Naive B cell (primary cell): ENCODE measurements at regions not wholly inside any gene's neighbourhood (a gene's known extent, or its start where the extent isn't known, plus 50 kb on each side); places are given as distances from the start of the nearest gene placed in this dataset.
"Not testable (repeated sequence)": the region's sequence is repeated elsewhere in the genome, so short reads cannot be mapped to it uniquely, and the experiment has no call there.

ENCODE experiments used
- ATAC-seq, 2 donors: fragments of 150-1000 bp; cut with Tn5 transposase; 2 replicates each; pipeline ENCODE4 v1.10.0; 2021; ENCODE audit warnings: low read depth in 2 of 2, mild to moderate bottlenecking in 2 of 2, moderate library complexity in 2 of 2
- DNase-seq: peaks from one replicate; pipeline ENCODE4 v3.0.0; 2022
- H3K27ac Mint-ChIP-seq, 6 donors: one replicate each; pipeline ENCODE4 v1.8.0; 2020 to 2022; ENCODE audit warnings: mild to moderate bottlenecking in 6 of 6, mixed read lengths in 6 of 6, moderate library complexity in 5 of 6, inconsistent platforms in 2 of 6
- H3K27me3 Mint-ChIP-seq, 3 donors: one replicate each; pipeline ENCODE4 v1.8.0; 2021 to 2022; ENCODE audit warnings: mixed read lengths in 3 of 3, mild to moderate bottlenecking in 1 of 3
- H3K36me3 Mint-ChIP-seq, 2 donors: one replicate each; pipeline ENCODE4 v1.8.0; 2020 to 2022; ENCODE audit warnings: mixed read lengths in 2 of 2, inconsistent platforms in 1 of 2, mild to moderate bottlenecking in 1 of 2
- H3K4me1 Mint-ChIP-seq, 3 donors: one replicate each; pipeline ENCODE4 v1.8.0; 2020 to 2022; ENCODE audit warnings: mixed read lengths in 3 of 3, inconsistent platforms in 1 of 3, mild to moderate bottlenecking in 1 of 3, moderate library complexity in 1 of 3
- H3K4me3 Mint-ChIP-seq, 8 donors: one replicate each; pipeline ENCODE4 v1.8.0; 2020 to 2022; ENCODE audit warnings: mild to moderate bottlenecking in 8 of 8, mixed read lengths in 8 of 8, moderate library complexity in 8 of 8, inconsistent platforms in 2 of 8
- H3K9me3 Mint-ChIP-seq, 7 donors: one replicate each; pipeline ENCODE4 v1.8.0; 2020 to 2022; ENCODE audit warnings: mixed read lengths in 7 of 7, mild to moderate bottlenecking in 5 of 7, inconsistent platforms in 2 of 7, moderate library complexity in 1 of 7

- Mint-ChIP-seq H3K36me3 (no peaks in the 10 kb centered on the region), H3K4me3 (no peak overlapping the region), H3K27ac (no peak overlapping the region), H3K9me3 (no peaks in the 10 kb centered on the region), H3K27me3 (peaks cover 0 to 10% (median 0%) of the 10 kb centered on the region in 3 donors), H3K4me1 (no peaks in the 10 kb centered on the region)
- ATAC-seq (no peak), DNase-seq (no peak)
These were observed 384.7 kb upstream of the MAN1A1 start for GRCh38 chr6:119734227-119734626.

- DNase-seq = no peak
- no peaks in the 10 kb centered on the region for H3K27me3 Mint-ChIP-seq
These were observed 379.4 kb upstream of the MAN1A1 start for GRCh38 chr6:119728935-119729334.

GRCh38 chr6:119728220-119728750 is 378.7 kb upstream of the MAN1A1 start:
- no peak overlapping the region for H3K4me3 Mint-ChIP-seq
- ATAC-seq = no peak
- H3K4me1 Mint-ChIP-seq = peaks cover 0 to 5% (median 3%) of the 10 kb centered on the region in 3 donors
- no peaks in the 10 kb centered on the region for H3K27me3 Mint-ChIP-seq
- no peak for DNase-seq
- no peaks in the 10 kb centered on the region for H3K36me3 Mint-ChIP-seq
- H3K27ac Mint-ChIP-seq = peak overlapping the region in 2 of 6 donors; percentile 12 to 18
- peaks cover 0 to 1% (median 0%) of the 10 kb centered on the region in 7 donors for H3K9me3 Mint-ChIP-seq

More at GRCh38 chr6:119728935-119729334, 379.4 kb upstream of the MAN1A1 start:
- Mint-ChIP-seq H3K27ac (no peak overlapping the region), H3K9me3 (peaks cover 0 to 1% (median 0%) of the 10 kb centered on the region in 7 donors), H3K4me3 (no peak overlapping the region), H3K36me3 (no peaks in the 10 kb centered on the region), H3K4me1 (peaks cover 0 to 5% (median 3%) of the 10 kb centered on the region in 3 donors)
- ATAC-seq = no peak

- no peaks in the 10 kb centered on the region for H3K36me3 Mint-ChIP-seq
- H3K27ac Mint-ChIP-seq = peak overlapping the region in 1 of 6 donors; percentile 12
- H3K27me3 Mint-ChIP-seq = no peaks in the 10 kb centered on the region
- H3K4me3 Mint-ChIP-seq = no peak overlapping the region
- ATAC-seq (no peak), DNase-seq (no peak)
- peaks cover 0 to 1% (median 0%) of the 10 kb centered on the region in 7 donors for H3K9me3 Mint-ChIP-seq
- peaks cover 0 to 5% (median 3%) of the 10 kb centered on the region in 3 donors for H3K4me1 Mint-ChIP-seq
These were observed 378.1 kb upstream of the MAN1A1 start for GRCh38 chr6:119727504-119728219.

- not testable (repeated sequence) for ATAC-seq, H3K9me3 Mint-ChIP-seq, H3K27ac Mint-ChIP-seq, H3K4me1 Mint-ChIP-seq, H3K4me3 Mint-ChIP-seq, DNase-seq, H3K36me3 Mint-ChIP-seq, H3K27me3 Mint-ChIP-seq
These were observed 377.4 kb upstream of the MAN1A1 start for GRCh38 chr6:119726912-119727311.

GRCh38 chr6:119726086-119726485 is 376.5 kb upstream of the MAN1A1 start:
- Mint-ChIP-seq H3K27ac (no peak overlapping the region), H3K9me3 (peaks cover 0 to 1% (median 0%) of the 10 kb centered on the region in 7 donors), H3K36me3 (no peaks in the 10 kb centered on the region), H3K4me1 (peaks cover 0 to 5% (median 3%) of the 10 kb centered on the region in 3 donors), H3K4me3 (no peak overlapping the region), H3K27me3 (no peaks in the 10 kb centered on the region)
- DNase-seq = no peak
- no peak for ATAC-seq

- Mint-ChIP-seq H3K4me3 (no peak overlapping the region), H3K27ac (no peak overlapping the region), H3K27me3 (no peaks in the 10 kb centered on the region)
These were observed 370.6 kb upstream of the MAN1A1 start for GRCh38 chr6:119720160-119720559.

GRCh38 chr6:119717942-119718341 is 368.4 kb upstream of the MAN1A1 start:
- DNase-seq (no peak), ATAC-seq (peak in 1 of 2 donors; percentile 30)
- no peaks in the 10 kb centered on the region for H3K27me3 Mint-ChIP-seq
- H3K27ac Mint-ChIP-seq = peak overlapping the region in 1 of 6 donors; percentile 4
- peak overlapping the region in 1 of 8 donors; percentile 2 for H3K4me3 Mint-ChIP-seq
- H3K9me3 Mint-ChIP-seq = peaks cover 0 to under 1% (median under 1%) of the 10 kb centered on the region in 7 donors
- no peaks in the 10 kb centered on the region for H3K36me3 Mint-ChIP-seq
- peaks cover 19 to 22% (median 20%) of the 10 kb centered on the region in 3 donors for H3K4me1 Mint-ChIP-seq

More at GRCh38 chr6:119720160-119720559, 370.6 kb upstream of the MAN1A1 start:
- Mint-ChIP-seq H3K9me3 (no peaks in the 10 kb centered on the region), H3K4me1 (peaks cover 19 to 22% (median 20%) of the 10 kb centered on the region in 3 donors), H3K36me3 (no peaks in the 10 kb centered on the region)
- ATAC-seq = no peak
- no peak for DNase-seq

- peaks cover 19 to 22% (median 20%) of the 10 kb centered on the region in 3 donors for H3K4me1 Mint-ChIP-seq
- ATAC-seq (no peak), DNase-seq (no peak)
- no peaks in the 10 kb centered on the region for H3K27me3 Mint-ChIP-seq
- peaks cover 0 to 6% (median 5%) of the 10 kb centered on the region in 7 donors for H3K9me3 Mint-ChIP-seq
- H3K4me3 Mint-ChIP-seq = peak overlapping the region in 1 of 8 donors; percentile 18
- H3K36me3 Mint-ChIP-seq = no peaks in the 10 kb centered on the region
- peak overlapping the region in 2 of 6 donors; percentile 33 to 69 for H3K27ac Mint-ChIP-seq
These were observed 367.2 kb upstream of the MAN1A1 start for GRCh38 chr6:119716668-119717270.

- ATAC-seq (no peak), DNase-seq (no peak)
- Mint-ChIP-seq H3K4me3 (no peak overlapping the region), H3K4me1 (peaks cover 19 to 22% (median 20%) of the 10 kb centered on the region in 3 donors), H3K27ac (peak overlapping the region in 1 of 6 donors; percentile 63), H3K36me3 (no peaks in the 10 kb centered on the region), H3K27me3 (no peaks in the 10 kb centered on the region), H3K9me3 (peaks cover 0 to 9% (median 5%) of the 10 kb centered on the region in 7 donors)
These were observed 364.3 kb upstream of the MAN1A1 start for GRCh38 chr6:119713903-119714302.

GRCh38 chr6:119686644-119687043 is 337.1 kb upstream of the MAN1A1 start:
- DNase-seq (no peak), ATAC-seq (no peak)
- Mint-ChIP-seq H3K27me3 (no peaks in the 10 kb centered on the region), H3K4me1 (no peaks in the 10 kb centered on the region), H3K9me3 (peaks cover 0 to 2% (median 0%) of the 10 kb centered on the region in 7 donors), H3K36me3 (peaks cover 0 to 4% of the 10 kb centered on the region in 2 donors), H3K4me3 (no peak overlapping the region), H3K27ac (no peak overlapping the region)

GRCh38 chr6:119686240-119686639 is 336.7 kb upstream of the MAN1A1 start:
- Mint-ChIP-seq H3K4me3 (no peak overlapping the region), H3K4me1 (no peaks in the 10 kb centered on the region), H3K9me3 (peaks cover 0 to 2% (median 0%) of the 10 kb centered on the region in 7 donors), H3K27me3 (no peaks in the 10 kb centered on the region), H3K36me3 (peaks cover 0 to 4% of the 10 kb centered on the region in 2 donors), H3K27ac (no peak overlapping the region)
- ATAC-seq (no peak), DNase-seq (no peak)

GRCh38 chr6:119683671-119684070 is 334.1 kb upstream of the MAN1A1 start:
- H3K4me1 Mint-ChIP-seq = no peaks in the 10 kb centered on the region
- DNase-seq (no peak), ATAC-seq (no peak)
- H3K27ac Mint-ChIP-seq = no peak overlapping the region
- H3K4me3 Mint-ChIP-seq = no peak overlapping the region
- no peaks in the 10 kb centered on the region for H3K9me3 Mint-ChIP-seq
- no peaks in the 10 kb centered on the region for H3K27me3 Mint-ChIP-seq
- no peaks in the 10 kb centered on the region for H3K36me3 Mint-ChIP-seq

- DNase-seq (no peak), ATAC-seq (no peak)
- H3K4me1 Mint-ChIP-seq = no peaks in the 10 kb centered on the region
- H3K27me3 Mint-ChIP-seq = no peaks in the 10 kb centered on the region
- no peaks in the 10 kb centered on the region for H3K9me3 Mint-ChIP-seq
- no peak overlapping the region for H3K27ac Mint-ChIP-seq
- H3K36me3 Mint-ChIP-seq = no peaks in the 10 kb centered on the region
- no peak overlapping the region for H3K4me3 Mint-ChIP-seq
These were observed 333.5 kb upstream of the MAN1A1 start for GRCh38 chr6:119683031-119683430.
